NCI-H526 (cell line): ENCODE measurements at regions not wholly inside any gene's neighbourhood (a gene's known extent, or its start where the extent isn't known, plus 50 kb on each side); places are given as distances from the start of the nearest gene placed in this dataset.

ENCODE experiments used
- DNase-seq, 2 experiments: peaks; one replicate each; lab custom pipeline; 2025; lab: John Stamatoyannopoulos, UW

GRCh38 chr5:147037515-147038205, 159.1 kb upstream of the PPP2R2B start:
- no peak for DNase-seq

DNA sequence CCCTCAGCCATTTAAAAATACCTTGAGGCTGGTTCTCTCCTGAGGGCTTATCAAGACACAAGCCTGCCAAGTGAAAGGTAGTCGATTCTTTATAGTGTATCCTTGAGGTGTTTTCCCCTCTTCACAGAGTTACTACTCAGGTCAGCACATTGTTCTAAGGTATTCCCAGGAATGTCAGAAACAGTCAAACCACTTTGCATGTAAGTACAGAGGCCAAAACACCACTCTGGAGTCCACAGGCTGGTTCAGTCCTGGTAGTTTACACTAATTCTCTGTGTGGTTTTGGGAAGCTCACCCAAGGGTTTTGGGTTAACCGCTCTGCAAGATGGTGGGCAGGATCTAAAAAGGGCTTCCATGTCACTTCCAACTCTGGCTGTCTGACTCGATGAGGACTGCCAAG, 162.3 kb upstream of the PPP2R2B start:
- DNase-seq = no peak

DNA sequence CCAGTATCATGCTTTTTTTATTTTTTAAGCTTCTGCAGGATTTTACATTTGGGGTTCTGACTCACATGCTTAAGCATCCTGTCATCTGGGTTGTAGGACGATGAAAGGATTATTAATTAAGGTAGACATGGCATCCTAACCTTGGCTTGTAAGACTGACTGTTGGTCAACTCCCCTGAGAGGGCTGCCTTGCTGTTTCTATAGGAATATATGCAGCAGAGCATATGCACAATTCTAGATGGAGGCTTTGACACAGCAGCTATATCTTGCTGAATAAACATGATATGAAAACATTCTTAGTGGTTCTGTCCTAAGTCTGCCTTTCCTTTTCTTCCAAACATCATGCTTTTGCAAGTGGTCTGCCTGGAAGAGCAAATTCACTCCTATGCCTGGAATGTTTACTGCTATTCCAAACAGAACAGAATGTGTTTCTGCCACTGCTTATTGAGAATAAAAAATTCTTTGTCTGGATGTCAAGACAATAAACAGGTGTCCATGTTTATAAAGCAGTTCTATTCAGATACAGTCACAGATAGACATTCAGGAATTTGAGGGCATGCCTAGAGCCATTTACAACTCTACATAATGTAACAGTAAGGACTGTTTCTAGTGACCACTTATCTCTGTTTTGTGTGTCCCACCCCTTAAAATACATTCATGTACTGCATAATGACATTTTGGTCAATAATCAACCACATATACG, 166.2 kb upstream of the PPP2R2B start:
- DNase-seq = no peak

DNA sequence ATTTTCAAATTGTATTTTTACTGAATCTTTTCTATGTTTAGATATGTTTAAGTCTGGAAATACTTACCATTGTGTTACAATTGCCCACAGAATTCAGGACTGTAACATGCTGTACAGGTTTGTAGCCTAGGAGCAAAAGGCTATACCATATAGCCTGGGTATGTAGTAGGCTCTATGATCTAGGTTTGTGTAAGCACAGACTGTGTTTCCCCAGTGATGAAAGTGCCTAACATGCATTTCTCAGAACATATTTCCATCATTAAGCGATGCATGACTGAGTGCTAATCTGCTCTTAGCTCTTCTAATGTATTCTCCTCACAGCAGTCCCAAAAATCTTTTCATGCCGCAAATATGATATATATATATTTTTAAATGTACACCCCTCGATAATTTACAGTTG, 166.7 kb upstream of the PPP2R2B start:
- DNase-seq = no peak

DNA sequence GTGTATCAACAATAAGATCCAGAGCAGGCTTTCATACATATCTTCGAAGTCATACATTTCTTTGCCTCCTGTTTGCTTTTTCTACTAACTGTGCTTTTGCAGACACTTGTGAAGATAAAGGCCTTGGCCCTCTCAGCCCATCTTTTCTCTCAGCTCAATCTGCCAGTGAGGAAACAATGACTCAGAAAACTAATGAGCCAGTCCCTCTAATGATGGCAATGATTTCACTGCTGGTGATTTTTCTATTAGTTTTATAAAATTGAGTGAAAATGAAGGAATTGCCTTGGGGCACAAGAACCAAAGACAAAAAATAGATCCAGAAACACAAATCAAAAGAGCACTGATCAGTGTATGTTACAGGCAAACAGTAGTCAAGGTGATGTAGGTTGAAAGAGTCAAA, 167.7 kb upstream of the PPP2R2B start:
- no peak for DNase-seq

GRCh38 chr5:147046894-147047293, 168.3 kb upstream of the PPP2R2B start:
- no peak for DNase-seq

GRCh38 chr5:147049764-147050163, 171.2 kb upstream of the PPP2R2B start:
- DNase-seq = no peak

DNA sequence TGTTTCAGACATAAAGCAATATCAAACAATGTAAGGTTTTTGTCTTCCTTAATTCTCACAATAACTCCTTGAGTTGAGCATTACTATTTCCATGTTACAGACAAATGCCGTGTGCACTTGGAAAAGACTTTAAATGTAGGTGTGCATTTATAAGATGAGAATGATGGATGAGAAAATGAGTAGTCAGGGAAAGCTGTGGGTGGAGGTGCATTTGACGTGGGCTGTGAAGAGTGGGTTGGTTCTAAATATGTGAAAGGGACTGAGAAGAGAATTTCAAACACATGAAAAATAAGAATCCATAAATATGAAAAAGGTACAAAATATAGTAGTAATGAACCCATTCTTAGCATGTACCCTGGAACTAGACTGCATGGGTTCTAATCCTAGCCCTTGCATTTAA, 171.6 kb upstream of the PPP2R2B start:
- no peak for DNase-seq

- no peak for DNase-seq
Observed at GRCh38 chr5:147051193-147051592, 172.6 kb upstream of the PPP2R2B start.

DNA sequence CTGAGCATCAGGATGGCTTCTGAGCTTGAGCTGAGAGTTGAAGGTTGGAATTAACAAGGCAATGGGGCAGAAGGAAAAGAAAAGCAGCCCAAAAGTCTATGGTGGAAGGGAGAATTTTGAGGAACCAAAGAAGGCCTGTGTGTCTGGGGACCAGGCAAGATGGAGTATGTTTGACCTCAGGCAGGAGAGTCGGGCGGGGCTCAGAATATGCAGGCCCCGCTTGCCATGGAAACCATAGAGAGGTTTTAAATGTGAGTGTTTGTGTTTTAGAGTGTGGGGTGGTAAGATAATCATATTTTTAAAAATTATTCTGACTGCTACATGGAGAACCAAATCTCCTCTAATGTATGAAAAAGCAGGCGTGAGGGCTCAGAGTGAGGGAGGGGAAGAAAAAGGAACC, 174.0 kb upstream of the PPP2R2B start:
- no peak for DNase-seq

GRCh38 chr5:147055089-147055826, 176.7 kb upstream of the PPP2R2B start:
- no peak for DNase-seq

GRCh38 chr5:147055850-147056566, 177.5 kb upstream of the PPP2R2B start:
- no peak for DNase-seq

- DNase-seq = no peak
Observed at GRCh38 chr5:147057051-147057450, 177.8 kb upstream of the STK32A start.

DNA sequence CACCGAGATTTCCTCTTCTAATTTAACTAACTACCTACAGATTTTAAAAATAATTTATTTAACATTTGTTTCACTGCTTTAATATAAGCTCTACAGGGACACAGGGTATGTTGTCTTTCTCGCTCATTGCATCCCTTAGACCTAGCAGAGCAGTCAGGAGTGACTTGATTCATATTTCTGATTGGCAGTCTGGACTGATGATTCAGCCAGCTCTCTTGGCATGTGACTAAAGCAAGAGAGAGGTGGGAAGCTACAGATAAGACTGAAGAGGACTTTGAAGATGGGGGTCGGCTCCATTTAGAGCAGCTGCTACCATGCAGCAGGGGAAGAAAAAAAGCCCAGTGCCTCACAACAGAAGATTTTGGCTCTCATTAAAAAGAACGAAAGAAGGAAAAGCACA, 173.4 kb upstream of the STK32A start:
- no peak for DNase-seq

DNA sequence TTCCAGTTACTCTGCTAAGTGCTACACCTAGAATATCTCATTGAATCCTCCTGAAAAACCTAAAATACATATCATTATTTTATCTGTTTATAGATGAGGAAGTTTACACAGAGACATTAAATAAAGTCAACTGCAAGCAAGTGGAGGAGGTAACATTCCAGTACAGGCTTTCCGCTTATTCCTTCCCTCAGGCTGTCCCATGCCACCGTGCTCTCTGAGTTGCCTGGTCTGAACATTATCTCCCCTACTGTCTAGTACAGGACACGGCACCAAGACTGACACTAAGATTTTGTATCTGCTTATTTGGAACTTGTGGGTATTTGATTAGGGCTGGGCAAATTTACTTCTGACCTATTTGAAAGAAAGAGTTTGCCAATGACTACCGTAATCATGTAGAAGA, 172.4 kb upstream of the STK32A start:
- DNase-seq = no peak

GRCh38 chr5:147063943-147064342, 170.9 kb upstream of the STK32A start:
- no peak for DNase-seq

DNA sequence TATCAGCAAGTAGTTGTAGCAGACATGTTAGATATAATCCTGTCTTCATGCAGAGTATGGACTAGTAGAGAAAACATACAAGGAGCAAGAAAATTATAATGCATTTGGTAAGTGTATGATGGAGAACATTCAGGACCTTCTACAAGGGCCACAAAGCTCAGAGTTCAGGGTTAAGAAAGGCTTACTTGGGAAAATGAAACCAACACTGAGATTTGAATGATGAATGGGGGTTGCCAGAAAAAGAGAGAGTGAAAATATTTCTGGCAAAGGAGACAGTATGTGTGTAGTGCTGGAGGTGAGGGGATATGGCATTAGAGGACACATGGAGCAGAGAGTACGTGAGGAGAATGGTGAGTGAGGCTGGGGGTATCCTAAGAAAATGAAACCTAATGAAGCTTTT, 169.8 kb upstream of the STK32A start:
- no peak for DNase-seq

- DNase-seq = no peak
Observed at GRCh38 chr5:147068998-147069397, 165.8 kb upstream of the STK32A start.

DNA sequence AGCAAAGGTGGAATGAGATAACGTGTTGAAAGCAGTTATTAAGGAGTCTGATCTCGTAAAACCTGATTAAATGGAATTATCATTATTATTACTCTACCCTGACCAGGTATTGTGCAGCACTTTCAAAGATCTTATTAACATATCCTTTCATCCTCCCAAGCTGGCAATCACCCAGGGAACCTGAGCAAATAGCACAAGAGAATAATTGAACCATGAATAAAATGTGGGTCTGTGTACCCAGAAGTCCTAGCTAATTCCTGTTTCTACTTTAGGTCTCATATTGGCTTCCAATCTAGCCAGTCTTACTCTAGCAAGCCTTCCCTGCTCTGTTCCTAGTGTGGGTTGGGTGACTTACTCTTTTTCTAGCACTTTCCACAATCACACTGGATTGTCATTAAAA, 162.2 kb upstream of the STK32A start:
- no peak for DNase-seq

DNA sequence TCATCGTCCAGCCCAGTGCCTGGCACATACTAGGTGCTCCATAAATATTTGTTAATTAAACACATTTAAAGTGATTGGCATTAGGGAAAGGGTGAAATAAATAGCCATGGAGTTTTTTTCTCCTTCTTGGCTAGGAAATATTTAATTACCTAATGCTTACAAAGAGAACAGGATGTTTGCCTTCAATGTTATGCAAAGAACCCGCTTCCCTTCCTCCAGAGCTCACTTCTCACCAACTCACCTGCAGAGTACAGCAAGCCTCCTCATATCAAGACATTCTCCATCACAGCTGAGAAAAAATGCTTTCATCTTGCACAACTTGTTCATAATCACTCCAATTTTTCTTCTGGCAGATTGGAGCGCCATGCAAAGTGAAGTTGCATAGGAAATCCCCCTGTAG, 161.7 kb upstream of the STK32A start:
- no peak for DNase-seq

DNA sequence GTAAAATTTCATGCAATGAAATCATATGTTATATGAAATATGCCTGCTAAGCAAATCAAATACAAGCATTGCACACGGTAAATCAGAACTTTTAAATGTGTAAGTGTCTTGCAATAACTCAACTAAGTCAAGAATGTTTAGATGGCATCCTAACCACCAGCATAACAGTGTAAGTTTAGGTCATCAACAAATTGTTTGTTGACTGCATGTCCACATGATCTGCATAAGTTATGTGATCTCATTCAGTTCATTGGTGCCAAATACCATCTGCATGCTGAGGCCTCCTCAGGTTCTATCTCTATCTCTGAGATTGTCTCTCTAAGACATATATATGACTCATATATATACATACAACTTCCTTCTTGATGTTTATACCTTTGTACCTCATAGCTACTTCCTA, 159.6 kb upstream of the STK32A start:
- DNase-seq = no peak

DNA sequence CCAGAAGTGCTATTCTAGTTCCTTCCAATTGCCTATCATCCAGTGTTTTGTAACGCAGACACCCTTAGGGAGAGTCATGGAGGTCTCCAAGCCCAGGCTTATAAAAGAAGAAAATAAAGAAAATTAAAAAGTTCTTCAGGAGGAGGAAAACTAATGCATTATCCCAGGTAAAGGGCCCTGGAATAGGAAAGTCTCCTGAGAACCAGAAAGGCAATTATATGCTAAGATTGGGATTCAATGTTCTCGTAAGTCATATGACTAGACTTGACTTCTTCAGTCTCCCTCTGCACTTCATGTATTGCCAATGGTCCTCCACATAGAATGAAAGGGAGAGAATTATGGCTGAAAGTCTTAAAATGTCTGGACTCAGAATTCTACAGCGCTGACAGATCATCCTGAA, 154.4 kb upstream of the STK32A start:
- no peak for DNase-seq
